ENCODE measurements at regions not wholly inside any gene's neighbourhood (a gene's known extent, or its start where the extent isn't known, plus 50 kb on each side); places are given as distances from the start of the nearest gene placed in this dataset.
"Not testable (repeated sequence)": the region's sequence is repeated elsewhere in the genome, so short reads cannot be mapped to it uniquely, and the experiment has no call there.

DNA sequence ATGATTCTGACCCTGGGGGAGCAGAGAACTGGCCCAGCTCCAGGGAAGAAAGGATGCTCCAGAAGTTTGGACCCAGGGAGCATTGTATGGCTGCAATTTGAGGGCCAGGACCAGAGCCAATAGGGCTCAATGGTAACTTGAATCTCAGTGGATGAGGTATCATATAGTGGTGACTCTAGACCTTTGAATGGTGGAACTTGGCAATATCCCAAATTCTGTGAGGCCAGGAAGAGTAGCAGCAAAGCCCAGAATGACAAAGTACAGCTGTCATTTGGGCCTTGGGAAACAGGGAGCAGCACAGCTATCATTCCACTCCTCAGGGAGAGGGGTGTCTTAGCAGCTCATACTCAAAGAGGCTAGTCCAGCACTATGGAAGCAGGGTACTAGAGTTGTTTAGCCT lies 332.9 kb upstream of the RBMS1 start:
- DNase-seq (ENCODE audit: low spot score), result no peak
- in situ Hi-C loops (cut with HindIII; ENCODE audit: low sequenced_read_pairs), result no loop called here

DNA sequence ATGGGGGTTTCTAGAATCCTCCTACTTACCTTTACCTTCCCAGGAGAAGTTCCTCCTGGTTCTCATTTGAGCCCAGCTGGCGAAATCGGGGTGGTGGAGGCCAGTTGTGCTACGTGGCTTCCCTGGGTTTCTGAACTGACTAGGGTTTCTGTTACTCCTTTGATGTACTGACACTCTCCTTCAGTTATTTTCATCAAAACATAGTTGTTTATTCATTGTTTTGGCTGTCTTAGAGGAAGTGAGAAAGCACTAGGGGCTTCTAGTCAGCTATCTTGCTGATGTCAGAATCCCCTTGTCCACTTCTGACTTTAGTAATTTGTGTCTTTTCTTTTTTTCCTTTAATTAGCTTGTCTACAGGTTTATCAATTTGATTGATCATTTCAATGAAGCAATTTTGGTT lies 332.2 kb upstream of the TANK start:
- no peak for DNase-seq (ENCODE audit: low spot score)
- in situ Hi-C loops (cut with HindIII; ENCODE audit: low sequenced_read_pairs), result no loop called here

DNA sequence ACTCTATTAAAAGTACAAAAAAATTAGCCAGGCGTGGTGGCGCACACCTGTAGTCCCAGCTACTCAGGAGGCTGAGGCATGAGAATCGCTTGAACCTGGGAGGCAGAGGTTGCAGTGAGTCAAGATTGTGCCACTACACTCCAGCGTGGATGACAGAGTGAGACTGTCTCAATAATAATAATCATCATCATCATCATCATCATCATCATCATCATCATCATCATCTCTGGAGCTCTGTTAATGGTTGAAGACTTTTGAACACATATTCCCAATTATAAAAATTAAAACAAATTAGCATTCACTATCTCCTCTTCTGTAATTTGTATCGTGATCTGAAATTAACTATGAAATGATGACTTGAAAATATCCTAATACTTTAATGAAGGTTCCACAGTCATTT lies 327.8 kb upstream of the TANK start:
- in situ Hi-C loops (cut with HindIII; ENCODE audit: low sequenced_read_pairs); DNase-seq (ENCODE audit: low spot score): not testable (repeated sequence)

DNA sequence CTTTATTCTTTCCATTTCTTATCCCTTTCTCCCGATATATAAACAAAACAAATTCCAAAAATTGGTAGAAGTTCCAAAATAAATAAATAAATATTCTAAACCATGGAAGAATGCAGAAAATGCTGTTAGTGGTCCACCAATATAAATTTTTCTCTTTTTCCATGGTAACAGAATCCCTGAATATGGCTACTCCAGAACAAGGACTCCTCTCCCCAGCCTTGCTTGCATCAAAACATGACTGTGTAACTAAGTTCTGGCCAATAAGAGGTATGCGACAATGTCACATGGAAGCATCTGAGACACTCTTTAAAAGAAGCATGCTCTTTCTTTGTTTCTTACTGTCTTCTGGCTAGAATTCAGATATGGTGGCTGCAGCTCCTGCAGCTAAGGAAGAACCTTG lies 325.1 kb upstream of the TANK start:
- DNase-seq (ENCODE audit: low spot score), result no peak
- in situ Hi-C loops (cut with HindIII; ENCODE audit: low sequenced_read_pairs), result no loop called here

DNA sequence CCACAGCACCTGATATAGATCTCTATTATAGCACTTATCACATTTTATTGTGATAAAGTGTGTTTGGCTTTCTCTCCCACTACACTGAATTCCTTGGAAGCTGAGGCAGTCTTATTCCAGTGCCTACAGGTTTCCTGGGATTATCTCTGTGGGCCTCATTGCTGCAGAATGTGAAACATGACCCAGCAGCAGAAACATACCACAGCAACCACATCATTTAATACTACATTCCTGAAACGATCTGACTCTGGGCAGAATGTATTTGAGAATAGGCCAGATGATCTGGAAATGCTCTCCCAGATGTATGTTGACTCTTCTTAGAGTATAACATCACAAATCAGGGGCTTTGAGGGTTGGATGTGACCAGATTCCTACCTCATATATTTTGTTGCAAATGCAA lies 323.5 kb upstream of the TANK start:
- no peak for DNase-seq (ENCODE audit: low spot score)
- in situ Hi-C loops (cut with HindIII; ENCODE audit: low sequenced_read_pairs), result no loop called here

DNA sequence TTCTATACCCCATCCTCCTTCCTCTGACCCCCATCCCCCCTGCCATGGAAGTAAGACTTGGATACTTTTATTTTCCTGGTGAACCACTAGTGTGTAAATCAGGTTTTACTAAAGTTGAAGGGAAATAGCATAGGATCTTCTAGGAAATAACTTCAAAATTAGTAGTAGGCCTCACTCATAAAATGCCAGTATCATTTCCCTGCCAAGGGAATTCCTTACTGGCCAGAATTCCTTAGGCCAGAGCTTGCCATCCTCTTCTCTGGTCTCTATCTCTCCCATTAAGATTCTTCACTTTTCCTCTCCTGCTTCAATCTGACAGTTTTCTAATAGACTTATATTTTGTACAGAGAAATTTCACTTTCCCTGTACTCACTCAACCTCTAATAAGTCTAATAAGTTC lies 322.8 kb upstream of the TANK start:
- in situ Hi-C loops (cut with HindIII; ENCODE audit: low sequenced_read_pairs), result no loop called here
- no peak for DNase-seq (ENCODE audit: low spot score)

DNA sequence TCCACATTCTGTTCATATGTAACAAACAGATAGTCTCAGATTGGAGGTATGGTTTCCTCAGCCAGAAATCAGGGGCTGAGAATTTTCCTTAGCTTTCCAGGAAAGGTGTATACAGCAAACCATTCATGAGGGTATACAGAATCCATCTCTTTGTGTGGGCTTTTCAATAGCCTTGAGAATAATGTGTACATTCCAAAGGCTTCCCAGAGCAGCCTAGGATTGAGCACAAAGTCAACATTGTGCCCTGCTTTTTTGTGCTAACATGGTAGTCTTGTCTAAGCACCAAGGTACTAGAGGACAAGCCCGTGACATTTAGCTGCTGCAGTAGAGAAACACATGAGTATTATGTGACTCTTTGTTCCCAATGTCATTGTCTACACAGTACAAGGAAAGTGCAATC lies 322.1 kb upstream of the TANK start:
- no peak for DNase-seq (ENCODE audit: low spot score)
- in situ Hi-C loops (cut with HindIII; ENCODE audit: low sequenced_read_pairs), result no loop called here

DNA sequence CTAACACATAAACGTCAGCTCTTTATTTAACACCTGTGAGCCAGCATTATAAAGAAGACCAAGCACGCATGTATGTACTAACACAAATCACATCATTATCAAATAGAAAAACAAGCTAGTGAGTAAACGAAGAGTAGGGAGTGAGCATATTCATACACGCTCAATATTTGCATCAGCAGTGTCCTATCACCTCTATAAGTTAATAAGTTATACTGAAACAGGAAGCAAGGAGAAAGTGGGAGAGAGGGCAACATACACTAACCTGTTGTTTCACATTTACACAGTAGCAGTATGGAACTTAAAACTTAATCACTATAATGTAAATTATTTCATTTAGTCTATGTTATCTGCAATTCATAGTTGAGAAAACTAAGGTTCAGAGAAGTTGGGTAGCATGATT lies 321.5 kb upstream of the TANK start:
- no peak for DNase-seq (ENCODE audit: low spot score)
- in situ Hi-C loops (cut with HindIII; ENCODE audit: low sequenced_read_pairs), result no loop called here

DNA sequence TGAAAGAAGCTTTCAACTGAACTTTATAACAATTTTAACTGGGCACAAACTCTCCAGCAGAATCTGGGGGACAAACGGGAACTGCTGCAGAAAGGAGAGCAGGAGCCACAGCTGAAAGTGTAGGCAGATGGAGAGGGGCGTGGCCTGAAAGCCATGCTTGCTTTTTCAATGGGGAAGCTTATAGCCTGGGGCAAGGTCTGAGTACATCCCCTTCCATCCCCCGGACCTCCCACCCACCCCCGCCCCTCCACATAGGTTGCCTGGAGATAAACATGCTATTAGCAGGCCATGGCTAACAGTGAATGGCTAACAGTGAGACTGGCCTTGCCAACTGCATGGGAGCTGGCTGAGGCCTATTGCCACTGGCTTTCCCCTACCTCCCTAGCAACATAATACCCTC lies 317.9 kb upstream of the TANK start:
- DNase-seq (ENCODE audit: low spot score), result no peak
- in situ Hi-C loops (cut with HindIII; ENCODE audit: low sequenced_read_pairs), result no loop called here

DNA sequence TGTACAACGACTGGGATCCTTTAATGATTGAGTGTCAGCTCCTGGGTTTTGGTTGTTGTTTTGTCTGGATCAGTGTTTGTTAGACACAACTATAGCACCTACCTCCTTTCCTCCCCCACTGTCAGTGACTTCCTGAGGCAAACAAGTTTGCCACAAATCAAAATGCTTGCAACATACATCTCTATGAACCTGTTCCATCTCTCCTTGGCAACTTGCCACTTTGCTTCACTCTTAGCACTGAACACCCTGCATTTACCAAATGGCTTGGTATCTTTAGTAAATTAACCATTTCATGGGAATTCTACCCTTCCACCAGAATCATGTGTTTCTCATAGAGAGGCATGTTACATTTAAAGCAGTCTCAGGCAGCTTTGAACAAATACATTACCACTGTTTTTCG lies 301.1 kb upstream of the TANK start:
- no peak for DNase-seq (ENCODE audit: low spot score)
- in situ Hi-C loops (cut with HindIII; ENCODE audit: low sequenced_read_pairs), result no loop called here

DNA sequence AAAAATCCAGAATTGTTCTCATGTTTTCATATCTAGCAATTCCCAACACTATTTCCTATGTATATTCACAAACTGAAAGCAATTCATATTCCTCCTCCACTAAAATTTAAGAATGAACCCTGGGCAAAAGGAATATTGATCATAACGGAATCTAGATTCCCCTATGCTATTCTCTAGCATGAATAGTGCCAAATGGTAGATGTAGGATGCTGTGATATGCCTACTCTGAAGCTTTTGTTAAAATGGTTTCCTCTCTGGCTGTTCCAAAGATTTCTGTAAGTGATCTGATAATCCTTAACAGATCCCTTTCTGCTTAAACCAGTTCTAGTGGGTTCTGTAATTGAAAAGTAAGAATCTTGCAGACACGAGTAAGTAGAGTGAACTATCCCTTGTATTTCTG lies 298.0 kb upstream of the TANK start:
- in situ Hi-C loops (cut with HindIII; ENCODE audit: low sequenced_read_pairs), result no loop called here
- DNase-seq (ENCODE audit: low spot score), result no peak

DNA sequence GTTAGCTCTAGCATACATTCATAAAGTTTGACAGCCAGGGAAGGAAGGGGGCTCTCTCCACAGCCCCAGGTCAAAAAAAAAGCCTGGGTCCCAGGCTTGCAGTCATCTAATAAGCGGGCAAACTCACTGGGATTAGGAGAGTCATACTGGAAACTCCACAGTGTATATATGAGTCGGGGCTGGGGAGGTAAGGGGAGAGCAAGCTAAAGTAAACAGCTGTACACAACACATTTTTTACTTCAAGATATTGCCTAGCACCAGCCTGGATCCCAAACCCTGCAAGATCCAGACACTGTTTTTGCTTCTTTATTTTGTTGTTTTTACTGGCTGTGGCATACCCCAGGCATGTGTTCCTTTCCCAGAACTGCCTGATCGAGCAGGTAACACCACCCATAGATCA lies 291.3 kb upstream of the TANK start:
- in situ Hi-C loops (cut with HindIII; ENCODE audit: low sequenced_read_pairs), result no loop called here
- no peak for DNase-seq (ENCODE audit: low spot score)

DNA sequence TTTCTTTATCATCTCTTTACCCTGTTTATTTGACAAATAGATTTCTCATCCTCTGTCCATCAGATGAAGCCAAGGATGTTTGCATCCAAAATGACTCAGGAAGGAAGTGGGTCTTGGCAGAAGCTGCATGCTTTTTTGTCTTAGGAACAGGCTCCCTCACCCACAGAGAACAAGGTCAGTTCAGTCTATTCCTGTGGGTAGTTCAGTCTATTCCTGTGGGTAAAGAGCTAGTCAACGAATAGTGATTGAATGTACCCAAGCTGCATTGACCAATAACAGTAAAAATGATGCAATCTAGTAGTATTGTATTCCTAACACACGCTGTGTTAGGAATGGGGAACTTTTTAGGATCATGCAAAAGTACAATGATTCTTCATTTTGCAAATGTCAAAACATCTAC lies 290.8 kb upstream of the TANK start:
- no peak for DNase-seq (ENCODE audit: low spot score)
- in situ Hi-C loops (cut with HindIII; ENCODE audit: low sequenced_read_pairs), result no loop called here

DNA sequence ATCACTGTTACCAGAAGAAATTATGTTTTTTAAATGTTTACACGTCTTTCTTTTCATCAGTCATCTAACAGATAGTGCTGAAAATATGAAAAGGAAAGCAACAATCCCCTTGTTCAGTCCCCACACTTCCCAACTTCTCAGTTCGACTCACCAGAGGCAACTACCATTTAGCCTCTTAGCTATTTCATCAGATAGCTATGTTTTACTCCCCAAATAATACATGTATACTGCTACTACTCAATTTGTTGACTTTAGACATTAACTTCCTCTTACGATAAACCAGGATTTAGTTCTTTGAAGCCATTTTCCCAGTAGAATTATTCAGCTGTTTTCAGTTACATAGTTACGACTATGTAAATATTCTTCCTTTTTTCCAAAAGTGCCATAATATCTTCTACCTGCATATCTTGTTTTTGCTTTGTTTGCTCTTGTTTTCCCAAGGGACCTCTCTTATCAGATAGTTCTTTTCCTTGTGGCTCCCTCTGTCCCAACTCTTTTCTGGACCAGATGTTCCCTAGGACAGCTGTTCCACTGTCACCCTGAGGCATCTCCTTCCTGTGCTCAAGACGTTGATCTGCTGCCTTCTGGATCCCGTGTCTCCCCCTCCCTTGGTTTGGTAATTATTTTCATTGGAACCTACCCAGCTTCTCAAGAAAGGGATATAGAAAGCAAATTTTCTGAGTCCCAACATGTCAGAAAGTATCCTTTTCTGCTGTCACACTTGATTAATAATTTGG lies 289.3 kb upstream of the TANK start:
- in situ Hi-C loops (cut with HindIII; ENCODE audit: low sequenced_read_pairs), result no loop called here
- DNase-seq (ENCODE audit: low spot score), result no peak

DNA sequence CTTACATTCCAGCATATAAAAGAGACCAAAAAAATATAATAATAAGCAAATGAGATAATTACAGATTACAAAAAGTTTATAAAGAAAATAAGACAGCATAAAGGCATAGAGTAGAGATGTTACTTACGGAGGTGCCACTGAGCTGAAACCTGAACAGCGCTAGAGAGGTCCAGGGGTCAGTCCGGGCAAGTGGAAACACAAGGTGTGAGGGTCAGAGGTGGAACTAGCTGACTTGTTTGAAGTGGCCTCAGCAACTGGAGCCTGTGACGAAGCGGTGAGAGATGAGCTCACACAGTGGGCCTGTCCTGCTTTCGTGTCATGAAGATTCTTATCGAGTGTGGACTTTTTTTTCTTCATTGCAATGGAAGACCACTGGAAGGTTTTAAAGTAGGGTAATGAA lies 288.3 kb upstream of the TANK start:
- in situ Hi-C loops (cut with HindIII; ENCODE audit: low sequenced_read_pairs), result no loop called here
- DNase-seq (ENCODE audit: low spot score), result no peak

DNA sequence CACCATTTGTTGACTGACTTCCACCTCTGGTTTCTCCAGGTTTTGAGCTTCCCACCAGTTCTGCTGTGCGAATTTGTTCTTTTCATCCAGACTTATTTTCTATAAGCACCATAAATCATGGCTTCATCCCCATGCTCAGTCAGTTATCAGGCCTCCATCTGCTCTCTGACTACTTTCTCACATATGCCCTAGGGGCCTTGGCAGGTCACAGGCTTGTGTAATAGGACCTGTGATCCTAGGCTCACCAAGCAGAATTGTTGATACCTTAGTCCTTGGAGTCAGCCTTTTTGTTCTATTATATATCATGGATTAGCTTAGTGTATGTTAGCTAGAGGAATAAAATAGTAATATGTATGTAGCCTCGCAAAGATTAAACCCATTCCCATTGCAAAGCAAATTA lies 284.2 kb upstream of the TANK start:
- in situ Hi-C loops (cut with HindIII; ENCODE audit: low sequenced_read_pairs), result no loop called here
- DNase-seq (ENCODE audit: low spot score), result no peak

DNA sequence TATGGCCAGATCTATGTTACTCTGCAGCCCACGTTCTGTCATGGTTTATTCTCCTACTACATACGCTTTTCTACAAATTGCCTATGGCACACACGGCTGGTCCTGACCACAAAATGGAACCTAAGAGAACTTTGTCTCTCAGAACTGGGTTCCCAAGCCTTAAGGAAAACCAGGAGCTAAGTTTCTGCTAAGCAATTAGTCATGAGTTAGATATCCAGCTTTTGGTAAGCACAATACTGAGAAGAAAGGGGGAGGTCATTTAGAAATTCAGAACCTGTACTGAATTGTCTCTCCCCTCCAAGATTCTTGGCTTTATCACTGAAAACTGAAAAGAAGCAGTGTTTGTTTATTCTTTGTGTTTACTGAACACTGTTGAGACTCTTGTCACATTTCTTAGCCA lies 283.5 kb upstream of the TANK start:
- in situ Hi-C loops (cut with HindIII; ENCODE audit: low sequenced_read_pairs), result no loop called here

DNA sequence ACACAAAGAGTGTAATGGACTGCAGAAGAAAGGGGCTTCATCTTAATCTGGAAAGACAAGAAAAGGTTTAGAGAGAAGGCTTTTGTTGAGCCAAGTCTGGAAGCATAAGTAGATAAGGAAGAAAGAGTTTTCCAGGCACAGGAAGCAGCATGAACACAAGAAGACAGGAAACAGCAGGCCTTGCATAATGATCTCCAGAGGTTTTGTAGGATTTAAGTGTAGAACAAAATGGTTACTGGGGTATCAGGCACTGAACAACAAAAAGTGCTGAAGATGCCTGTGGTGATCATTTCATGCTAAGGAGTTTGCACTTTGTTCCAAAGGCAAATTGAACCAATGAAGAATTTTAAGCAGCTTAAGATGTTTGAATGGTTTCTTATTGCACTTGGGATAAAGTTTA lies 281.6 kb upstream of the TANK start:
- DNase-seq (ENCODE audit: low spot score), result no peak
- in situ Hi-C loops (cut with HindIII; ENCODE audit: low sequenced_read_pairs), result no loop called here

More for the DNA sequence above, 283.5 kb upstream of the TANK start:
- no peak for DNase-seq (ENCODE audit: low spot score)

DNA sequence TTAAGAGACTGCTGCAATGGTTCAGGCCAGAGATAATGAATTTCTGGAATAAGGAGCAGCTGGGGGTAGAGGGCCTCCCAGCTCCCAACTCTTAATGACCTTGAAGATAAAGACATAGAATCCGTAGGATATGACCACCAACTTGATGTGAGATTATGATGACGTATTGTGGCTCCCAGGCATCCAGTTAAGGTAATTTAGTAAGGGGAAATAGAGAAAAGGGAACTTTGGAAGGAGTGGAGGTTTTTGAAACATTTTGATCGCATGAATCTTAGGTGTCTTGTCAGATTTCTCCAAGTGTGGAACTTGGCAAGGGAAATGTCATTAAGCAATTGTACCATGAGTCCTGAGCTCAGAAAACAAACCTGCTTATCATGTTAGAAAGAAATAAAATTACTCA lies 277.3 kb upstream of the TANK start:
- no peak for DNase-seq (ENCODE audit: low spot score)
- in situ Hi-C loops (cut with HindIII; ENCODE audit: low sequenced_read_pairs), result no loop called here

DNA sequence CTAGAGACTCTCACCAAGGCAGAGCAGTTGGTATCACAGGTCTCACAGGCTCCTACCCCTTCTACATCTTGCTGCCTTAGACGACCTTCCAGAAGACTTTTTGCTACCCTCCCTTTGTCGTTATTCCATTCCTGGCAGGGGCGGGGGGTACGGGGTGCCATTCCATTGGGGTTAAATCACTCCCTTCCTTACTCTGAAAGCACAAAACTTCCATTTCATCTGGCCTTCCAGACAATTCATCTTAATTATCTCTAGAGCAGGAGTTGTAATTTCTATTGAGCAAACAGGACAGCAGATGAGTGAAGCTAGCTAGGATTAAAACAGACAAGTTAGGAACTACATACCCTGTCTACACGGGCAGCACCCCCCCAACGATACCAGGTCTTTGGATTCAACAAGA lies 276.2 kb upstream of the TANK start:
- DNase-seq (ENCODE audit: low spot score), result no peak
- in situ Hi-C loops (cut with HindIII; ENCODE audit: low sequenced_read_pairs), result no loop called here

DNA sequence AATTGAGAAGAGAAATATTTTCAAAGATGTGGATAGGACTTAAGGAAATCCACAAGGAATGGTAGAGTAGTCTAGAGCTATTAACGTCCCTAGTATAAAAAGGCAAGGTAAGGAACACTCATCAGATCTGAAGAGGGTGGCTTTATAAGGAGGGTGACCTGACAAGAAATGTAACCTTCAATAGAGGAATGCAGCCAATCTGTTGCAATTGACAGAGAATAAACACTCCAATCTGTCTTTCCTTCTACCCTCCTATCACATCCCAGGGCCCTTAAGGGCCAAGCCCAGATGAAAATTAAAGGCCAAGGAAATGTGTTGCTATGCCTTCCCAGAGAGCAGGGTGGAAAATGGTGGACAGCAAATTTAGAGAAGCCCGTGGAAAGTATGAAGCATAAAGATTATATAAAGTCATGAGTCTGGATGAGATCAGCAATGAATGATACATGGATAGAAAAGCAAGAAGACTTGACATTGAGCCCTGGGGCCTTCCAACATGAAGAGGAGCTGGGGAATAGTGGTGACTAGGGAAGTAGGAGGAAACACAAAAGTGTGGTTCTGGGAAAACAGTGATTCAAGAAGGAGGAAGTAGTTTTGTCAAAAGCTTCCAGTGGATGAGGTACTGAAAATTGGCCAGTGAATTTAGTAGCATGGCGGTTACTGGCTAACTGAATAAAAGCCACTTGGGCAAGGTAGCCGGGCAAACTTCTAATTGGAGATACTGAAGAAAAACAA lies 270.6 kb upstream of the TANK start:
- no peak for DNase-seq (ENCODE audit: low spot score)
- in situ Hi-C loops (cut with HindIII; ENCODE audit: low sequenced_read_pairs), result no loop called here

All from G401 (cell line).